HepG2 (cell line): ENCODE measurements at regions not wholly inside any gene's neighbourhood (a gene's known extent, or its start where the extent isn't known, plus 50 kb on each side); places are given as distances from the start of the nearest gene placed in this dataset.

Experiments used
- ATAC-seq: fragments of 200-7000 bp; cut with Tn5 transposase; 3 replicates; pipeline ENCODE4 v1.9.1; 2020; ENCODE audit warnings: mild to moderate bottlenecking, moderate library complexity
- BruUV-seq: library from RNA; stranded (reverse); fragments of 400-500 nt; replicated peaks from 2 replicates; lab custom pipeline; 2021; lab: Mats Ljungman, UMichigan
- CTCF ChIA-PET: fragments of 300-600 bp; formaldehyde crosslinking; extraction: SDS; loops from one replicate; lab custom pipeline; 2021; ENCODE audit warnings: low total read pairs, inconsistent platforms, low intra/inter-chr PET ratio; lab: Yijun Ruan, JAX
- POLR2A ChIA-PET: fragments of 350-600 bp; sonication (Branson Sonifier 250); formaldehyde crosslinking; loops from one replicate; lab custom pipeline; 2020; ENCODE audit warnings: antibody characterized with exemption, inconsistent platforms; lab: Yijun Ruan, JAX
- DNase-seq: peaks from one replicate; pipeline ENCODE4 v3.0.0-alpha.2; 2015; ENCODE audit warnings: low spot score
- FAIRE-seq: peaks from 3 replicates; lab custom pipeline; 2011; peaks lifted over from hg19 to GRCh38; lab: Jason Lieb, UNC
- H2AFZ ChIP-seq: one replicate; pipeline ENCODE4 v1.6.1; 2011; ENCODE audit warnings: low read length, inconsistent platforms
- H3K27ac ChIP-seq: fragments of 300-600 bp; 3 replicates; pipeline ENCODE4 v1.8.0; 2011; ENCODE audit warnings: mixed run types, mild to moderate bottlenecking, mixed read lengths, low read length, inconsistent platforms; ENCODE audit not compliant: insufficient read depth; ENCODE audit errors: extremely low read length
- H3K27me3 ChIP-seq, 2 experiments: fragments of 200-600 bp in 1 of 2; 2 replicates in 1 of 2; 3 replicates in 1 of 2; pipeline versions ENCODE4 v1.6.0 to v1.8.0; 2011; ENCODE audit warnings: low read length in 2 of 2, mild to moderate bottlenecking in 2 of 2, moderate library complexity in 2 of 2, inconsistent platforms in 1 of 2; ENCODE audit not compliant: insufficient read depth in 2 of 2, control insufficient read depth in 1 of 2
- H3K36me3 ChIP-seq, 2 experiments: fragments of 200-600 bp in 1 of 2; replicated peaks in 1 of 2; 2 replicates in 1 of 2; 3 replicates in 1 of 2; pipeline versions ENCODE4 v1.5.1 to v1.8.0; 2011; ENCODE audit warnings: low read length in 2 of 2, inconsistent platforms in 1 of 2; ENCODE audit not compliant: insufficient read depth in 2 of 2, control insufficient read depth in 1 of 2
- H3K4me1 ChIP-seq: 2 replicates; pipeline ENCODE4 v1.5.1; 2012; ENCODE audit warnings: low read length, inconsistent platforms; ENCODE audit not compliant: insufficient read depth
- H3K4me2 ChIP-seq: 2 replicates; pipeline ENCODE4 v1.6.0; 2011; ENCODE audit warnings: low read depth, low read length, inconsistent platforms
- H3K4me3 ChIP-seq, 3 experiments: fragments of 200-600 bp in 1 of 3; sonication (generic), shearing (Covaris generic) in 1 of 3; replicated peaks in 1 of 3; 2 replicates each; pipeline ENCODE4 v1.5.1; 2011 to 2016; ENCODE audit warnings: low read length in 3 of 3, inconsistent platforms in 2 of 3, low read depth in 2 of 3, mild to moderate bottlenecking in 2 of 3, control low read depth in 1 of 3, mixed read lengths in 1 of 3; ENCODE audit not compliant: insufficient read depth in 1 of 3
- H3K79me2 ChIP-seq: one replicate; pipeline ENCODE4 v1.6.1; 2011; ENCODE audit warnings: low read length, inconsistent platforms; ENCODE audit not compliant: insufficient read depth
- H3K9ac ChIP-seq: 2 replicates; pipeline ENCODE4 v1.6.0; 2011; ENCODE audit warnings: mild to moderate bottlenecking, low read depth, low read length, inconsistent platforms; ENCODE audit not compliant: insufficient read depth
- H3K9me3 ChIP-seq: 2 replicates; pipeline ENCODE4 v1.5.1; 2012; ENCODE audit warnings: mild to moderate bottlenecking, low read length
- H4K20me1 ChIP-seq: 2 replicates; pipeline ENCODE4 v1.6.0; 2011; ENCODE audit warnings: inconsistent platforms, mild to moderate bottlenecking, low read length, moderate library complexity; ENCODE audit not compliant: insufficient read depth
- FIP1L1 ChIP-seq: fragments of 200-400 bp; formaldehyde crosslinking; IDR thresholded peaks from 2 replicates; pipeline ENCODE4 v1.6.1; 2018; ENCODE audit warnings: low read depth, mild to moderate bottlenecking, low read length, moderate library complexity, borderline replicate concordance; ENCODE audit not compliant: insufficient read depth
- NCOA1 ChIP-seq: sonication (generic); formaldehyde crosslinking; IDR thresholded peaks from 2 replicates; pipeline ENCODE4 v1.9.0; 2021; ENCODE audit warnings: missing genetic modification reagents
- PCBP2 ChIP-seq: fragments of 200-400 bp; formaldehyde crosslinking; optimal IDR thresholded peaks from 2 replicates; pipeline ENCODE3; 2018; ENCODE audit warnings: low read length, low read depth; ENCODE audit not compliant: poor library complexity, severe bottlenecking
- RBM22 ChIP-seq: fragments of 200-400 bp; formaldehyde crosslinking; optimal IDR thresholded peaks from 2 replicates; pipeline ENCODE3; 2017; ENCODE audit warnings: mild to moderate bottlenecking, low read length, moderate library complexity
- RFXAP ChIP-seq: sonication (generic); formaldehyde crosslinking; IDR thresholded peaks from 2 replicates; pipeline ENCODE4 v1.4.0; 2020; ENCODE audit warnings: missing genetic modification reagents, borderline replicate concordance
- SALL2 ChIP-seq: sonication (generic); formaldehyde crosslinking; IDR thresholded peaks from 2 replicates; pipeline ENCODE4 v1.8.1; 2023; ENCODE audit warnings: mild to moderate bottlenecking, missing genetic modification reagents, inconsistent platforms
- ZNF329 ChIP-seq: sonication (generic); formaldehyde crosslinking; IDR thresholded peaks from 2 replicates; pipeline ENCODE4 v1.9.0; 2021; ENCODE audit warnings: low read depth, mild to moderate bottlenecking, missing genetic modification reagents
- ZNF780A ChIP-seq: sonication (generic); formaldehyde crosslinking; IDR thresholded peaks from 2 replicates; pipeline ENCODE4 v1.8.0; 2022; ENCODE audit warnings: mild to moderate bottlenecking, missing genetic modification reagents, moderate library complexity
- whole genome bisulfite sequencing: methylation state at CpG from one replicate; pipeline ENCODE4 v1.1.6; 2017; ENCODE audit warnings: low lambda C conversion rate; 5-methylcytosine and 5-hydroxymethylcytosine counted together
- in situ Hi-C: cut with HindIII; loops from 2 replicates; pipeline ENCODE4 v1.10.0; 2017; ENCODE audit warnings: low pct_unique_long_range_greater_than_20kb; ENCODE audit not compliant: extremely low pct_ligation_motif_present
- intact Hi-C: fragments of 100-400 bp; cut with micrococcal nuclease; formaldehyde crosslinking; loops from one replicate; pipeline ENCODE4 v1.10.0; 2022; ENCODE audit not compliant: unreplicated experiment
- TF ChIP-seq, protein P1 (sequence below): IDR thresholded peaks from 2 replicates; pipeline ENCODE4 v1.6.1; 2016; ENCODE audit warnings: missing compliant biosample characterization, missing genetic modification reagents, borderline replicate concordance
- TF ChIP-seq, protein P2 (sequence below): sonication (generic); formaldehyde crosslinking; IDR thresholded peaks from 2 replicates; pipeline ENCODE4 v1.5.0; 2020; ENCODE audit warnings: mild to moderate bottlenecking, missing genetic modification reagents

DNA sequence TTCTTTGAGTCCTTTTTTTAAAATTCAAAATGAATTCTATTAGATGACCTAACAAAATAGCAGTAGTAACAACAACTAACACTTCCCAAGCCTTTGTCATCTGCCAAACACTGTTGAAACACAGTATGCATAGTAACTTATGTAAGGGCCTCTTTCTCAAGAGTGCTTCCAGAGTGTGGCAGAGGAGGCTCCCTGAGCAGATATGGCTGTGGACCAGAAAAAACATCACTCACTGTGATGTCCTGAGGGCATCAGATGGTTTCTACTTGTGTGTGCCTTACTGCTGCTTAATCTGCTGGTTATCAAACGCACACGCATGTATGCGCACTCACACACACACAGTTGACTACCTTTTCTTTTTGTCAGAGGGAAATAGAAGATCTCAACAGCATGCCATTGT lies 110.8 kb downstream of the DLEU7 start:
- no TSS peak for BruUV-seq
- ATAC-seq = no peak
- H3K27me3 ChIP-seq = no peaks in the 10 kb centered on the region
- CTCF ChIA-PET = no interaction called here
- FAIRE-seq = no peak
- H2AFZ ChIP-seq = no peak overlapping the region
- no peak overlapping the region for H3K4me2 ChIP-seq
- in situ Hi-C loops (no loop called here), intact Hi-C loops (no loop called here)
- TF ChIP-seq NCOA1 (CRISPR knock-in tag) (no peak), ZNF780A (no peak), SALL2 (CRISPR knock-in tag) (no peak), ZNF329 (no peak), RBM22 (no peak), FIP1L1 (no peak), RFXAP (no peak), PCBP2 (no peak)
- TF ChIP-seq, protein P1, sequence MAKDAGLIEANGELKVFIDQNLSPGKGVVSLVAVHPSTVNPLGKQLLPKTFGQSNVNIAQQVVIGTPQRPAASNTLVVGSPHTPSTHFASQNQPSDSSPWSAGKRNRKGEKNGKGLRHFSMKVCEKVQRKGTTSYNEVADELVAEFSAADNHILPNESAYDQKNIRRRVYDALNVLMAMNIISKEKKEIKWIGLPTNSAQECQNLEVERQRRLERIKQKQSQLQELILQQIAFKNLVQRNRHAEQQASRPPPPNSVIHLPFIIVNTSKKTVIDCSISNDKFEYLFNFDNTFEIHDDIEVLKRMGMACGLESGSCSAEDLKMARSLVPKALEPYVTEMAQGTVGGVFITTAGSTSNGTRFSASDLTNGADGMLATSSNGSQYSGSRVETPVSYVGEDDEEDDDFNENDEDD = no peak
- TF ChIP-seq, protein P2, sequence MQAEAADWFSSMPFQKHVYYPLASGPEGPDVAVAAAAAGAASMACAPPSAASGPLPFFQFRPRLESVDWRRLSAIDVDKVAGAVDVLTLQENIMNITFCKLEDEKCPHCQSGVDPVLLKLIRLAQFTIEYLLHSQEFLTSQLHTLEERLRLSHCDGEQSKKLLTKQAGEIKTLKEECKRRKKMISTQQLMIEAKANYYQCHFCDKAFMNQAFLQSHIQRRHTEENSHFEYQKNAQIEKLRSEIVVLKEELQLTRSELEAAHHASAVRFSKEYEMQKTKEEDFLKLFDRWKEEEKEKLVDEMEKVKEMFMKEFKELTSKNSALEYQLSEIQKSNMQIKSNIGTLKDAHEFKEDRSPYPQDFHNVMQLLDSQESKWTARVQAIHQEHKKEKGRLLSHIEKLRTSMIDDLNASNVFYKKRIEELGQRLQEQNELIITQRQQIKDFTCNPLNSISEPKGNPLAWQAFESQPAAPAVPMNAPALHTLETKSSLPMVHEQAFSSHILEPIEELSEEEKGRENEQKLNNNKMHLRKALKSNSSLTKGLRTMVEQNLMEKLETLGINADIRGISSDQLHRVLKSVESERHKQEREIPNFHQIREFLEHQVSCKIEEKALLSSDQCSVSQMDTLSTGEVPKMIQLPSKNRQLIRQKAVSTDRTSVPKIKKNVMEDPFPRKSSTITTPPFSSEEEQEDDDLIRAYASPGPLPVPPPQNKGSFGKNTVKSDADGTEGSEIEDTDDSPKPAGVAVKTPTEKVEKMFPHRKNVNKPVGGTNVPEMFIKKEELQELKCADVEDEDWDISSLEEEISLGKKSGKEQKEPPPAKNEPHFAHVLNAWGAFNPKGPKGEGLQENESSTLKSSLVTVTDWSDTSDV = no peak
- 87% methylated on average over 3 of the region's 3 CpGs for WGBS
- POLR2A ChIA-PET = no interaction called here
- H3K4me1 ChIP-seq = no peaks in the 10 kb centered on the region
- no peak overlapping the region for H3K4me3 ChIP-seq
- H3K9ac ChIP-seq = no peak overlapping the region
- no peak for DNase-seq
- no peaks in the 10 kb centered on the region for H3K36me3 ChIP-seq
- no peaks in the 10 kb centered on the region for H4K20me1 ChIP-seq
- peaks cover 6% of the 10 kb centered on the region; the same call in 1 of the 2 replicates for H3K9me3 ChIP-seq
- H3K27ac ChIP-seq = no peak overlapping the region
- no peaks in the 10 kb centered on the region for H3K79me2 ChIP-seq
